IMR-90 (cell line): ENCODE measurements at regions not wholly inside any gene's neighbourhood (a gene's known extent, or its start where the extent isn't known, plus 50 kb on each side); places are given as distances from the start of the nearest gene placed in this dataset.

Experiments used
- ATAC-seq: fragments of 200-7000 bp; cut with Tn5 transposase; 2 replicates; pipeline ENCODE4 v1.9.1; 2020; ENCODE audit warnings: low read depth, mild to moderate bottlenecking, moderate library complexity
- BruUV-seq: library from RNA; stranded (reverse); fragments of 400-500 nt; replicated peaks from 2 replicates; lab custom pipeline; 2021; lab: Mats Ljungman, UMichigan
- CTCF ChIA-PET: fragments of 300-600 bp; formaldehyde crosslinking; extraction: SDS; loops from one replicate; lab custom pipeline; 2021; ENCODE audit warnings: antibody characterized with exemption; lab: Yijun Ruan, JAX
- POLR2A ChIA-PET: fragments of 300-600 bp; sonication (Branson Sonifier 250); formaldehyde crosslinking; loops from one replicate; lab custom pipeline; 2022; ENCODE audit warnings: antibody characterized with exemption; ENCODE audit not compliant: unreplicated experiment; lab: Charles Lee
- DNase-seq: peaks from one replicate; pipeline ENCODE4 v3.0.0; 2013
- H2AFZ ChIP-seq: replicated peaks from 2 replicates; pipeline ENCODE3; 2013; ENCODE audit warnings: low read length, mild to moderate bottlenecking; ENCODE audit not compliant: poor library complexity
- H2AK5ac ChIP-seq: 2 replicates; pipeline ENCODE4 v1.6.1; 2013; ENCODE audit warnings: low read depth, low read length, inconsistent platforms
- H2AK9ac ChIP-seq: replicated peaks from 2 replicates; pipeline ENCODE3; 2013; ENCODE audit warnings: mild to moderate bottlenecking, low read depth, low read length, moderate library complexity; ENCODE audit not compliant: poor library complexity
- H2BK120ac ChIP-seq: 2 replicates; pipeline ENCODE4 v1.6.1; 2013; ENCODE audit warnings: low read depth, low read length, inconsistent platforms
- H2BK15ac ChIP-seq: 3 replicates; pipeline ENCODE4 v1.6.1; 2013; ENCODE audit warnings: low read depth, low read length, inconsistent platforms
- H2BK20ac ChIP-seq: 2 replicates; pipeline ENCODE4 v1.6.1; 2013; ENCODE audit warnings: low read depth, mild to moderate bottlenecking, inconsistent platforms, low read length, moderate library complexity
- H2BK5ac ChIP-seq: 2 replicates; pipeline ENCODE4 v1.6.1; 2013; ENCODE audit warnings: mild to moderate bottlenecking, low read depth, low read length, inconsistent platforms; ENCODE audit not compliant: poor library complexity, severe bottlenecking
- H3K14ac ChIP-seq: replicated peaks from 2 replicates; pipeline ENCODE4 v1.6.1; 2013; ENCODE audit warnings: low read depth, low read length, inconsistent platforms
- H3K18ac ChIP-seq: 2 replicates; pipeline ENCODE4 v1.6.1; 2013; ENCODE audit warnings: low read depth, low read length, control low read depth
- H3K23ac ChIP-seq: 2 replicates; pipeline ENCODE4 v1.6.1; 2013; ENCODE audit warnings: low read depth, low read length, inconsistent platforms
- H3K27ac ChIP-seq: 2 replicates; pipeline ENCODE4 v1.5.1; 2013; ENCODE audit warnings: mild to moderate bottlenecking, control low read depth, low read length; ENCODE audit not compliant: insufficient read depth
- H3K27me3 ChIP-seq: 2 replicates; pipeline ENCODE4 v1.6.1; 2013; ENCODE audit warnings: low read length; ENCODE audit not compliant: control insufficient read depth, insufficient read depth
- H3K36me3 ChIP-seq: 2 replicates; pipeline ENCODE4 v1.6.1; 2013; ENCODE audit warnings: low read length, mixed read lengths; ENCODE audit not compliant: control insufficient read depth, insufficient read depth
- H3K4ac ChIP-seq: 2 replicates; pipeline ENCODE4 v1.6.1; 2013; ENCODE audit warnings: low read depth, low read length, inconsistent platforms
- H3K4me1 ChIP-seq: 2 replicates; pipeline ENCODE4 v1.6.1; 2013; ENCODE audit warnings: low read length, mixed read lengths; ENCODE audit not compliant: control insufficient read depth, insufficient read depth
- H3K4me2 ChIP-seq: 2 replicates; pipeline ENCODE4 v1.6.1; 2013; ENCODE audit warnings: low read depth, mild to moderate bottlenecking, control low read depth, low read length, moderate library complexity
- H3K4me3 ChIP-seq: 2 replicates; pipeline ENCODE4 v1.5.1; 2013; ENCODE audit warnings: low read depth, mild to moderate bottlenecking, control low read depth, low read length, moderate library complexity; ENCODE audit not compliant: insufficient read depth
- H3K56ac ChIP-seq: 2 replicates; pipeline ENCODE4 v1.6.1; 2013; ENCODE audit warnings: low read length, inconsistent platforms; ENCODE audit not compliant: insufficient read depth; ENCODE audit errors: extremely low read depth
- H3K79me1 ChIP-seq, 2 experiments: 2 replicates each; pipeline ENCODE4 v1.6.1; 2013; ENCODE audit warnings: low read length in 2 of 2, inconsistent platforms in 1 of 2, low read depth in 1 of 2
- H3K9ac ChIP-seq: 2 replicates; pipeline ENCODE4 v1.6.1; 2013; ENCODE audit warnings: low read depth, low read length, control low read depth
- H3K9me1 ChIP-seq: 2 replicates; pipeline ENCODE4 v1.6.1; 2013; ENCODE audit warnings: low read length, inconsistent platforms; ENCODE audit not compliant: insufficient read depth
- H3K9me3 ChIP-seq: 2 replicates; pipeline ENCODE4 v1.6.1; 2013; ENCODE audit warnings: low read length; ENCODE audit not compliant: control insufficient read depth, insufficient read depth
- H4K20me1 ChIP-seq: 2 replicates; pipeline ENCODE4 v1.6.1; 2013; ENCODE audit warnings: low read length, inconsistent platforms; ENCODE audit not compliant: insufficient read depth
- H4K5ac ChIP-seq: 2 replicates; pipeline ENCODE4 v1.6.1; 2013; ENCODE audit warnings: mild to moderate bottlenecking, low read depth, low read length, control low read depth
- H4K8ac ChIP-seq, 2 experiments: 2 replicates each; pipeline ENCODE4 v1.6.1; 2013; ENCODE audit warnings: low read depth in 2 of 2, low read length in 2 of 2, control low read depth in 1 of 2, inconsistent platforms in 1 of 2
- H4K91ac ChIP-seq: 2 replicates; pipeline ENCODE4 v1.6.1; 2013; ENCODE audit warnings: low read depth, low read length, inconsistent platforms; ENCODE audit not compliant: insufficient read depth
- BHLHE40 ChIP-seq: fragments of 150-350 bp; IDR thresholded peaks from 2 replicates; pipeline ENCODE4 v1.6.1; 2016; ENCODE audit warnings: mild to moderate bottlenecking, low read depth, low read length
- CEBPB ChIP-seq: IDR thresholded peaks from 2 replicates; pipeline ENCODE4 v1.6.1; 2012; ENCODE audit warnings: low read depth, low read length, improper control_type of control experiment
- CHD1 ChIP-seq: IDR thresholded peaks from 2 replicates; pipeline ENCODE4 v1.6.1; 2012; ENCODE audit warnings: low read depth, low read length, improper control_type of control experiment
- FOS ChIP-seq: fragments of 150-350 bp; IDR thresholded peaks from 2 replicates; pipeline ENCODE4 v1.6.1; 2016; ENCODE audit warnings: low read depth, low read length
- MAZ ChIP-seq: IDR thresholded peaks from 2 replicates; pipeline ENCODE4 v1.6.1; 2012; ENCODE audit warnings: low read depth, mild to moderate bottlenecking, low read length, improper control_type of control experiment, moderate library complexity, borderline replicate concordance
- MXI1 ChIP-seq: IDR thresholded peaks from 2 replicates; pipeline ENCODE4 v1.6.1; 2012; ENCODE audit warnings: low read depth, mild to moderate bottlenecking, low read length, moderate library complexity, borderline replicate concordance
- NFE2L2 ChIP-seq: fragments of 150-350 bp; IDR thresholded peaks from 2 replicates; pipeline ENCODE4 v1.6.1; 2016; ENCODE audit warnings: low read depth, mild to moderate bottlenecking, low read length
- POLR2A ChIP-seq: IDR thresholded peaks from 2 replicates; pipeline ENCODE4 v1.6.1; 2012; ENCODE audit warnings: mild to moderate bottlenecking, low read depth, low read length
- RAD21 ChIP-seq: IDR thresholded peaks from 2 replicates; pipeline ENCODE4 v1.6.1; 2012; ENCODE audit warnings: low read length, improper control_type of control experiment
- RCOR1 ChIP-seq: IDR thresholded peaks from 2 replicates; pipeline ENCODE4 v1.6.1; 2012; ENCODE audit warnings: mild to moderate bottlenecking, low read length, improper control_type of control experiment; ENCODE audit not compliant: insufficient replicate concordance
- RFX5 ChIP-seq: IDR thresholded peaks from 2 replicates; pipeline ENCODE4 v1.8.0; 2012; ENCODE audit warnings: low read depth, mild to moderate bottlenecking, low read length, moderate library complexity
- SMC3 ChIP-seq: fragments of 150-350 bp; IDR thresholded peaks from 2 replicates; pipeline ENCODE4 v1.6.1; 2016; ENCODE audit warnings: low read depth, mild to moderate bottlenecking, antibody characterized with exemption, low read length, moderate library complexity
- WGBS, 2 experiments: methylation state at CpG; one replicate each; pipeline versions ENCODE4 v1.1.5 to v1.1.7; 2013; ENCODE audit warnings: missing lambda C conversion rate in 2 of 2; ENCODE audit not compliant: insufficient read length in 1 of 2; ENCODE audit errors: extremely low coverage in 2 of 2; 5-methylcytosine and 5-hydroxymethylcytosine counted together
- dilution Hi-C: fragments of 300-500 bp; cut with HindIII; formaldehyde crosslinking; loops from one replicate; pipeline ENCODE4 v1.14.3; 2018; ENCODE audit warnings: low sequenced_read_pairs; ENCODE audit not compliant: unreplicated experiment
- in situ Hi-C: fragments of 300-500 bp; cut with MboI; formaldehyde crosslinking; loops from 3 replicates; pipeline ENCODE4 v1.14.3; 2019; ENCODE audit warnings: low sequenced_read_pairs, inconsistent platforms, mixed read lengths
- intact Hi-C: fragments of 100-400 bp; cut with micrococcal nuclease; formaldehyde crosslinking; loops from 2 replicates; pipeline ENCODE4 v1.10.0; 2022
- TF ChIP-seq, protein P1 (sequence below): fragments of 150-350 bp; IDR thresholded peaks from 2 replicates; pipeline ENCODE4 v1.6.1; 2016; ENCODE audit warnings: low read depth, mild to moderate bottlenecking, low read length, moderate library complexity, borderline replicate concordance
- TF ChIP-seq, protein P2 (sequence below): fragments of 150-350 bp; IDR thresholded peaks from 2 replicates; pipeline ENCODE4 v1.6.1; 2017; ENCODE audit warnings: mild to moderate bottlenecking, antibody characterized with exemption, low read length, low read depth
- TF ChIP-seq, protein P3 (sequence below): conservative IDR thresholded peaks from 2 replicates; pipeline ENCODE4 v1.5.1; 2012; ENCODE audit warnings: mild to moderate bottlenecking, low read depth, low read length, improper control_type of control experiment

DNA sequence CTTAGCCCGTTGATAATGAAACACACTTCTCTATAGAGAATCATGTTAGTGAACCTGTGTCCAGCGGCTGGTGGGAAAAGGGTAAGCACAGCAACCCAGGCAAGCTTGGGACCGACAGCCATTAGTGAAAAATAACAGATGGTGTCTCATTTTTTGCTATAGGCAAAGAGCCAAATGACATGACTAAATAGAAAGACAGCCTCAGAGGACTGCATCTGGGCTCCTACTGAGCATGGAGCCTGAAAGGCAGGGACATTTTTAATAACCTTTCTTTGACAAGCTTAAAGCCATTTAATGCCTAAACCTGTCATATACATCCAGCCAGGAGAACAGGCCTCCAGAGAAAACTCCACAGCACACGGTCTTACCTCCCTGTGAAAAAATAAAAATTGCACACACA is 67.0 kb downstream of the FANCF start:
- WGBS, 2 experiments: no CpG with 5 or more reads among the region's 4 CpGs
- H3K9me3 ChIP-seq: no peaks in the 10 kb centered on the region
- H4K5ac ChIP-seq: no peak overlapping the region
- H4K91ac ChIP-seq: no peak overlapping the region
- no peak overlapping the region for H3K56ac ChIP-seq
- no peak overlapping the region for H3K27ac ChIP-seq
- no peak overlapping the region for H2BK5ac ChIP-seq
- in situ Hi-C loops: no loop called here
- no peaks in the 10 kb centered on the region for H3K27me3 ChIP-seq
- no peak overlapping the region for H3K14ac ChIP-seq
- POLR2A ChIA-PET: no interaction called here
- no peak overlapping the region for H4K8ac ChIP-seq
- no peak overlapping the region for H3K4ac ChIP-seq
- TF ChIP-seq RCOR1 (no peak), MXI1 (no peak), RAD21 (no peak), RFX5 (no peak), POLR2A (no peak), SMC3 (no peak), NFE2L2 (no peak), BHLHE40 (no peak), CHD1 (no peak), CEBPB (no peak), FOS (no peak), MAZ (no peak)
- TF ChIP-seq, protein P1, sequence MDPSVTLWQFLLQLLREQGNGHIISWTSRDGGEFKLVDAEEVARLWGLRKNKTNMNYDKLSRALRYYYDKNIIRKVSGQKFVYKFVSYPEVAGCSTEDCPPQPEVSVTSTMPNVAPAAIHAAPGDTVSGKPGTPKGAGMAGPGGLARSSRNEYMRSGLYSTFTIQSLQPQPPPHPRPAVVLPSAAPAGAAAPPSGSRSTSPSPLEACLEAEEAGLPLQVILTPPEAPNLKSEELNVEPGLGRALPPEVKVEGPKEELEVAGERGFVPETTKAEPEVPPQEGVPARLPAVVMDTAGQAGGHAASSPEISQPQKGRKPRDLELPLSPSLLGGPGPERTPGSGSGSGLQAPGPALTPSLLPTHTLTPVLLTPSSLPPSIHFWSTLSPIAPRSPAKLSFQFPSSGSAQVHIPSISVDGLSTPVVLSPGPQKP: no peak
- TF ChIP-seq, protein P2, sequence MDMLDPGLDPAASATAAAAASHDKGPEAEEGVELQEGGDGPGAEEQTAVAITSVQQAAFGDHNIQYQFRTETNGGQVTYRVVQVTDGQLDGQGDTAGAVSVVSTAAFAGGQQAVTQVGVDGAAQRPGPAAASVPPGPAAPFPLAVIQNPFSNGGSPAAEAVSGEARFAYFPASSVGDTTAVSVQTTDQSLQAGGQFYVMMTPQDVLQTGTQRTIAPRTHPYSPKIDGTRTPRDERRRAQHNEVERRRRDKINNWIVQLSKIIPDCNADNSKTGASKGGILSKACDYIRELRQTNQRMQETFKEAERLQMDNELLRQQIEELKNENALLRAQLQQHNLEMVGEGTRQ: no peak
- TF ChIP-seq, protein P3, sequence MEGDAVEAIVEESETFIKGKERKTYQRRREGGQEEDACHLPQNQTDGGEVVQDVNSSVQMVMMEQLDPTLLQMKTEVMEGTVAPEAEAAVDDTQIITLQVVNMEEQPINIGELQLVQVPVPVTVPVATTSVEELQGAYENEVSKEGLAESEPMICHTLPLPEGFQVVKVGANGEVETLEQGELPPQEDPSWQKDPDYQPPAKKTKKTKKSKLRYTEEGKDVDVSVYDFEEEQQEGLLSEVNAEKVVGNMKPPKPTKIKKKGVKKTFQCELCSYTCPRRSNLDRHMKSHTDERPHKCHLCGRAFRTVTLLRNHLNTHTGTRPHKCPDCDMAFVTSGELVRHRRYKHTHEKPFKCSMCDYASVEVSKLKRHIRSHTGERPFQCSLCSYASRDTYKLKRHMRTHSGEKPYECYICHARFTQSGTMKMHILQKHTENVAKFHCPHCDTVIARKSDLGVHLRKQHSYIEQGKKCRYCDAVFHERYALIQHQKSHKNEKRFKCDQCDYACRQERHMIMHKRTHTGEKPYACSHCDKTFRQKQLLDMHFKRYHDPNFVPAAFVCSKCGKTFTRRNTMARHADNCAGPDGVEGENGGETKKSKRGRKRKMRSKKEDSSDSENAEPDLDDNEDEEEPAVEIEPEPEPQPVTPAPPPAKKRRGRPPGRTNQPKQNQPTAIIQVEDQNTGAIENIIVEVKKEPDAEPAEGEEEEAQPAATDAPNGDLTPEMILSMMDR: no peak
- BruUV-seq: no TSS peak
- no peak overlapping the region for H2AFZ ChIP-seq
- no peak overlapping the region for H3K23ac ChIP-seq
- intact Hi-C loops: no loop called here
- no peaks in the 10 kb centered on the region for H3K9me1 ChIP-seq
- no peaks in the 10 kb centered on the region for H3K4me1 ChIP-seq
- DNase-seq: peak; percentile 1
- H3K36me3 ChIP-seq: no peaks in the 10 kb centered on the region
- H2BK120ac ChIP-seq: no peak overlapping the region
- dilution Hi-C loops: no loop called here
- H2AK5ac ChIP-seq: no peak overlapping the region
- H2BK20ac ChIP-seq: no peak overlapping the region
- CTCF ChIA-PET: interaction anchor here (0.7 to 0.9 kb wide), 2 partner anchors 18 to 73 kb away, joined by 3 to 6 read pairs; no protein-coding TSS in a partner anchor
- H3K4me3 ChIP-seq: no peak overlapping the region
- H4K20me1 ChIP-seq: no peaks in the 10 kb centered on the region
- ATAC-seq: no peak
- H2AK9ac ChIP-seq: no peak overlapping the region
- H3K18ac ChIP-seq: no peak overlapping the region
- H3K79me1 ChIP-seq: no peaks in the 10 kb centered on the region
- H3K4me2 ChIP-seq: no peak overlapping the region
- no peak overlapping the region for H3K9ac ChIP-seq
- no peak overlapping the region for H2BK15ac ChIP-seq
